K562 (cell line): ENCODE measurements at regions not wholly inside any gene's neighbourhood (a gene's known extent, or its start where the extent isn't known, plus 50 kb on each side); places are given as distances from the start of the nearest gene placed in this dataset.

Source experiments
- AFF1 ChIP-seq, 2 experiments: fragments of 450-650 bp; IDR thresholded peaks; 2 replicates each; pipeline ENCODE4 v1.6.1; 2018; ENCODE audit warnings: mild to moderate bottlenecking in 2 of 2, low read depth in 1 of 2; ENCODE audit not compliant: partially characterized antibody in 2 of 2
- IRF1 ChIP-seq: sonication (generic); formaldehyde crosslinking; IDR thresholded peaks from 2 replicates; pipeline ENCODE4 v1.8.0; 2022; ENCODE audit warnings: missing genetic modification reagents, mild to moderate bottlenecking, borderline replicate concordance
- MXD1 ChIP-seq: fragments of 250-450 bp; sonication (Bioruptor Pico); IDR thresholded peaks from 2 replicates; pipeline ENCODE4 v1.8.0; 2021; ENCODE audit warnings: borderline replicate concordance, mild to moderate bottlenecking, moderate library complexity; ENCODE audit not compliant: poor library complexity, severe bottlenecking
- MYNN ChIP-seq, 2 experiments: sonication (generic); formaldehyde crosslinking in 1 of 2; IDR thresholded peaks; 2 replicates each; pipeline versions ENCODE4 v1.5.0 to v1.6.1; 2016 to 2020; ENCODE audit warnings: antibody characterized with exemption in 1 of 2, missing genetic modification reagents in 1 of 2
- NFE2L1 ChIP-seq: fragments of 450-650 bp; IDR thresholded peaks from 2 replicates; pipeline ENCODE4 v1.6.1; 2016; ENCODE audit warnings: missing genetic modification characterization, low read depth, mild to moderate bottlenecking, missing compliant biosample characterization, moderate library complexity, borderline replicate concordance
- NFIC ChIP-seq: fragments of 450-650 bp; IDR thresholded peaks from 2 replicates; pipeline ENCODE4 v1.6.1; 2017; ENCODE audit warnings: mild to moderate bottlenecking, inconsistent platforms
- ZBTB33 ChIP-seq: sonication (generic); formaldehyde crosslinking; IDR thresholded peaks from 2 replicates; pipeline ENCODE4 v1.8.1; 2023; ENCODE audit warnings: mild to moderate bottlenecking, missing genetic modification reagents
- ZNF589 ChIP-seq: fragments of 200-800 bp; sonication (Bioruptor generic); IDR thresholded peaks from 2 replicates; pipeline ENCODE4 v1.6.1; 2016; ENCODE audit warnings: low read depth, missing genetic modification characterization, missing compliant biosample characterization
- TF ChIP-seq, protein P1 (sequence below): sonication (generic); formaldehyde crosslinking; IDR thresholded peaks from 2 replicates; pipeline ENCODE4 v1.5.0; 2020; ENCODE audit warnings: missing genetic modification reagents

GRCh38 chr7:149607683-149608082 is 110.1 kb upstream of the ZNF746 start:
- TF ChIP-seq NFIC: no peak
- no peak for TF ChIP-seq MYNN (IDR thresholded peaks at IDR 0.05)
- no peak for TF ChIP-seq MYNN (CRISPR knock-in tag; IDR thresholded peaks at IDR 0.05)
- TF ChIP-seq, protein P1, sequence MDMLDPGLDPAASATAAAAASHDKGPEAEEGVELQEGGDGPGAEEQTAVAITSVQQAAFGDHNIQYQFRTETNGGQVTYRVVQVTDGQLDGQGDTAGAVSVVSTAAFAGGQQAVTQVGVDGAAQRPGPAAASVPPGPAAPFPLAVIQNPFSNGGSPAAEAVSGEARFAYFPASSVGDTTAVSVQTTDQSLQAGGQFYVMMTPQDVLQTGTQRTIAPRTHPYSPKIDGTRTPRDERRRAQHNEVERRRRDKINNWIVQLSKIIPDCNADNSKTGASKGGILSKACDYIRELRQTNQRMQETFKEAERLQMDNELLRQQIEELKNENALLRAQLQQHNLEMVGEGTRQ (CRISPR knock-in tag): no peak
- TF ChIP-seq ZNF589 (CRISPR knock-in tag): no peak
- TF ChIP-seq IRF1 (CRISPR knock-in tag): no peak
- TF ChIP-seq NFE2L1 (tag): no peak
- TF ChIP-seq AFF1 (IDR thresholded peaks at IDR 0.05; ENCODE audit: low read depth in 1 of 2, partially characterized antibody in 2 of 2): no peak
- no peak for TF ChIP-seq MXD1
- TF ChIP-seq ZBTB33 (CRISPR knock-in tag): no peak
